ENCODE measurements at regions not wholly inside any gene's neighbourhood (a gene's known extent, or its start where the extent isn't known, plus 50 kb on each side); places are given as distances from the start of the nearest gene placed in this dataset.
"Not testable (repeated sequence)": the region's sequence is repeated elsewhere in the genome, so short reads cannot be mapped to it uniquely, and the experiment has no call there.

DNA sequence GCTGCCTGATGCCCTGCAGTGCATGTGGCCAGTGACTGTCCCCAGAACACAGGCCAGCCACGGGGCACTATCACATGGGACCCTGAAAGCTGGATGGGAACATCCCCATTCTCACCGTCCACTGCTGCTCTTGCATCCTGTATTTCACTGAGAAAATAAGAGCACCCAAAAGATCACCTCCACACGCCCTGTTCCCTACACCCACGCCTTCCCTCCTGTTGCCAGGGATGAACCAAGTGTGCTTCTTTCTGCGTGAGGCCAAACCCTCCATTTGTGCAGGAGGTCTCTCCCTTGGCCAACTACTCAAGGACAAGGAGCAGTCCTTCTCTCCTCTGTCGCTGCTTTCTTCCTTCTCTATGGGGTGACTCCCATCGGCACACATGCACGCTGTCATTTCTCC lies 118.3 kb downstream of the LRRC37A3 start:
- CTCF ChIA-PET; POLR2A ChIA-PET; DNase-seq (ENCODE audit: extremely low spot score): not testable (repeated sequence)

DNA sequence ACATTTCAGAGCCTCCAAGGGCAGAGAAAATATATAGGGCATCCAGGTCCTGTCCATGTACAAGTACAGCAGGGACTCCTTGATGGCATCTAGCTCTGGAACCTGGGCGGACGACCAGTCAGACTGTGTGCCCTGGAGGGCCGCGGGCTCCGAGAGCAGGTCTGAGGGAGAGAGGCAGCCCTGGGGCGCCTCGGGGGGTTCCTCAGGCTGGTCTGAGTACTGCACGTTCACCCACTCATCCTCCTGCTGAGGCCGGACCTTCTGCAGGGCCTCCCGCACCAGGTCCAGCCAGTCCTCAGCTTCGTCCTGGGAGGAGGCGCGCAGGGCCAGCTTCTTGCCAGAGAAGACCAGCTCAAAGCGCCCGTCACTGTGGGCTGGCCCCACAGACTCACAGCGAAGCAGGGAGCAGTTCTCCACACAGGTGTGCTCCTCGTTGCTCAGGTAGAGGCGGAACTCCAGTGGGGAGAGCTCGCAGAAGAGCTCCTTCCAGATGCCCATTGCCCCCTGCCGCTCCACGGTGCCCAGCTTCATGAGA lies 118.8 kb downstream of the LRRC37A3 start:
- DNase-seq (ENCODE audit: extremely low spot score); CTCF ChIA-PET; POLR2A ChIA-PET: not testable (repeated sequence)

DNA sequence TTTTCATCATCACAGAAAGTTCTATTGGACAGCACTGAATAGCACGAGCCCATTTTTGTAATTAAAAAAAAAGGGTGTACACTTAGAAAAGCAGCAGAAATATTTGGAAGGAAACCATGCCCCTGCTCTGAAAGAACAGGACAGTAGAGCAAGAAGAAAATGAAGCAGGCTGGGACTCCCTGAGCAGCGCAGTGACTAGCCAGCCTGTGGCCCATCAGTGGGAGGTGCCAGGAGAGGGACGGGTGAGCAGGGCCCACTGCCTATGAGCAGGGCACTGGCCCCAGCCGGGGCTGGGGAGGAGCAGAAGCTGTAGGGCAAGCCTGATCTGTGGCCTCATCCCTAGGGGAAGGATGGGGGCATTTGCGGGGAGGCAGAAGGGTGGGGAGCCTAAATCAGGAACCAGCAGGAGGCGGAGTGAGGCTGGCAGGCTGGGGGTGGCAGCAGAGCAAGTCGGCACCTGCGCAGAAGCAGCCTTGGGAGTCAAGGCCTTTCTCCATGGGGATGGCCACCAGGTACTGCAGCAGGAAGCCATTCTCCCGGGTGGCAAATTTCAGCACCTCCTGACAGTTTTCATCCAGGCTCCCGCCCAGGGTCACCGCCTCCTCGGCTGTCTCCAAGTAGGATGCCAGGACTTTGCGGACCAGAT lies 119.6 kb downstream of the LRRC37A3 start:
- DNase-seq (ENCODE audit: extremely low spot score); POLR2A ChIA-PET; CTCF ChIA-PET: not testable (repeated sequence)

DNA sequence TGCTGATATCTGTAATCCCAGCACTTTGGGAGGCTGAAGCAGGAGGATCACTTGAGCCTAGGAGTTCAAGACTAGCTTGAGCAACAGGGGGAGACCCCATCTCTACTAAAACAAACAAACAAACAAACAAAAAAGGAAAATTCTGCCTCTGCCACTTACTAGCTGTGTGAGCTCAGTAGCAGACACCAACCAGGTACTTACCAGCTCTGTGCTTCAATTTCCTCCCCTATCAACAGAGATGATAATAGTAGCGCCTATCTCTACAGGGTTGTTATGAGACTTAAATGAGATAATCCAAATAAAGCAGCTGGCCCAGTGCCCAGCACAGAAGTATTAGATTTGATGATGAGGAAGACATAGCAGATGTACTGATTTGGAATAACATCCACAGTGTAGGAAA lies 120.3 kb downstream of the LRRC37A3 start:
- DNase-seq (ENCODE audit: extremely low spot score); POLR2A ChIA-PET; CTCF ChIA-PET: not testable (repeated sequence)

DNA sequence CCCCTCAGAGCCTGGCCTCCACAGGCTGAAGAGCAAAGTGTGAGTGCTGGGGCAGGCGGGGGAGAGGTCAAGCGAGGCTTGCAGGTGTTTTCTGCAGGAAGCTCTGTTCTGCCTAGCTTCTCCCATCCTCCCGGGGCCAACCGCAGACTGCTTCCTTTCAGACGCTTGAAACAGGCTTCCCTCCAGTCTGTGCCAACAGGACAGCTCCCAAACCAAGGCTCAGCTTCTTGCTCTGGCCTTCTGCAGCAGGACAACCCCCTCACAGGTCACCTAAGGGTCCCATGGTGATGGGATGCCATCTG lies 120.8 kb downstream of the LRRC37A3 start:
- not testable (repeated sequence) for DNase-seq (ENCODE audit: extremely low spot score)

DNA sequence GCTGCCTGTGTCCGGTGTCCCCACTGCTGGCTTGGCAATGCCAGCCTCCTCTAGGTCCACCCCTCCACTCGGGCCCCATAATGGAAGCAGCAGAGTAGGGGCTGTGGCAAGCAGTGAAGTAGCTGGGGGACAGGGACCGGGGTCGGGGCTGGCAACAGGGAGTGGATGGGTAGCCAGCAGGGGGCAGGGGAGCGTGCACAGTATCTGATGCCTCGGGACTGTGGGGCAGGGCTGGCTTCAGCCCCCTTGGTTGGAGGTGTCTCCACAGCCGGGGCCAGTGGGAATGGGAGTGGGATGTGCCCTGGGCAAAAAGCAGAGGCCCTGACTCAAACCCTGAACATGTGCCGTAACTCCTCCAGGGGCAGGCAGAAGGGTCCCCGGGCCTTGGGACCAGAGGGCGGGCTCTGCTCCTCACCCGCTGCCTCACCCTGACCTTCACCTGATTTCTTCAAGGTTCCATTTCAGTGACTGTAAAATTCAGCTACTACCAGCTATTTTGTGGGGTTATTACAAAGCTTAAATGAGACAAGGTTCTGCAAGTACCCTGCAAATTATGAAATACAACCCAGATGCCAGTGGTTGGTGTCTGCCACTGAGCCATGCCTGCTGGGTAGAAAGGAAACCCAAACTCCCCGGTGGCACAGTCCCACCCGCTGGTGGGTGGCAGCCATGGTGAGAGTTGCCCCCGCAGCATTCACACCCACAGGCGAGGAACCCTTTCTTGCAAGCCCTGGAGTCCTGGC lies 121.4 kb downstream of the LRRC37A3 start:
- CTCF ChIA-PET; POLR2A ChIA-PET; DNase-seq (ENCODE audit: extremely low spot score): not testable (repeated sequence)

More for the DNA sequence above, 120.8 kb downstream of the LRRC37A3 start:
- POLR2A ChIA-PET, CTCF ChIA-PET: not testable (repeated sequence)

DNA sequence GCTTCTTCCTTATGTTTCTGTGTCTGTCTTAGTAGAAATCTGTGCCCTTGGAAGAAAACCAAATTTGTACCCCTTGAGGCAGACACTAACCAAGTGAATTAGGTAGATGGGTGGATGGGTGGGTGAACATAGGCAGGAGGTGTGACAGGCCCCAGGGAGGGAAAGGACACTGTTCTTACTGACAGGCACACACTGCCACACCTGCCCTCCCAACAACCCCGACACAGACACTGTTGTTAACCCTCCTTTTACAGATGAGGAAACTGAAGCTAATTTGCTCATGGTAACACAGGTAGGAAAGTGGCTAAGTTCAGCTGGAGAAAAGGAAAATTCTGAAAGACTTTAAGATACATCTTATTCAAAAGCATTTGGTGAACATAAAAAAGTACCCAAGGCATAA lies 123.9 kb downstream of the LRRC37A3 start:
- DNase-seq (ENCODE audit: extremely low spot score); POLR2A ChIA-PET; CTCF ChIA-PET: not testable (repeated sequence)

DNA sequence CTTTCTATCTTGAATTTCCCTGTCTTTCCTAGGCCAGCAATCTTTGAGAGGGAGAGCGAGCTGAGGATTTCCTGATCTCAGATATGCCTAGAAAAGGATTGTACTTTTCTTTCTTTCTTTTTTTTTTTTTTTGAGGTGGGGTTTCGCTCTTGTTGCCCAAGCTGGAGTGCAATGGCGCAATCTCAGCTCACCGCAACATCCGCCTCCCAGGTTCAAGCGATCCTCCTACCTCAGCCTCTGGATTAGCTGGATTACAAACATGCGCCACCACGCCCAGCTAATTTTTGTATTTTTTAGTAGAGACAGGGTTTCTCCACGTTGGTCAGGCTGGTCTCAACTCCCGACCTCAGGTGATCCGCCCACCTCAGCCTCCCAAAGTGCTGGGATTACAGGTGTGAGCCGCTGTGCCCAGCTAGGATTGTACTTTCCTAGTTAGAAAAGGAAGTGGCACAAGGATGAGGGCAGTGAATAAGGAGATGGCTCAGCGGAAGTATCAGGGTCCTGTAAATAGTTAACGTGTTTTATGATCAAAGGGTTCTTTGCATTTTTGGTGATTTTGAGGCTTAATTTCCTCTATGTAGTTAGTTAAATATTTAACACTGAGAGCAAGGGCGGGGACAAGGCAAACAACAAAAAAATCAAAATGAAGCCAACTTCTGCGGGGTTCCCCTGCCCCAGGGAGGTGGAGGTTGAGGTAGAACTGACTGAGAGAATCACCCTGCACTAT lies 124.6 kb downstream of the LRRC37A3 start:
- CTCF ChIA-PET; DNase-seq (ENCODE audit: extremely low spot score): not testable (repeated sequence)

DNA sequence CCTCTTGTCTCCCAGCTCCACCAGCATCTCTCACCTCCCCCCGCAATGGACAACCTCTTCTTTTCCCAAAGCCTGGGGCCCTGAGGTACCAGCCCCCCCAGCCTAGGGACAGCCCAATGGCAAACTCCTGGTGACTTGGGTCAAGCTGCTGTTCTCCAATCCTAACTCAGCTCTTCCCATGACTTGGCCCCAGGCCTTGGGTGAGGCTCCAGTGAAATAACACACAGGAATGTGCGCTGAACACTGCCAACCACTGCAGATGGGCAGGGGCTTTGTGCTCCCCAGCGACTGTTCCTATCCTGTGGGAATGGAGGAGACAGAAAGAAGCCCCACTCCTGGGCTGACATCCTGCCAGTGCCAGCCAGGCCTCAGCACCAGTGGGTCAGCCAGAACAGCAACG lies 125.2 kb downstream of the LRRC37A3 start:
- POLR2A ChIA-PET; DNase-seq (ENCODE audit: extremely low spot score); CTCF ChIA-PET: not testable (repeated sequence)

More for the DNA sequence above, 124.6 kb downstream of the LRRC37A3 start:
- POLR2A ChIA-PET, result not testable (repeated sequence)

DNA sequence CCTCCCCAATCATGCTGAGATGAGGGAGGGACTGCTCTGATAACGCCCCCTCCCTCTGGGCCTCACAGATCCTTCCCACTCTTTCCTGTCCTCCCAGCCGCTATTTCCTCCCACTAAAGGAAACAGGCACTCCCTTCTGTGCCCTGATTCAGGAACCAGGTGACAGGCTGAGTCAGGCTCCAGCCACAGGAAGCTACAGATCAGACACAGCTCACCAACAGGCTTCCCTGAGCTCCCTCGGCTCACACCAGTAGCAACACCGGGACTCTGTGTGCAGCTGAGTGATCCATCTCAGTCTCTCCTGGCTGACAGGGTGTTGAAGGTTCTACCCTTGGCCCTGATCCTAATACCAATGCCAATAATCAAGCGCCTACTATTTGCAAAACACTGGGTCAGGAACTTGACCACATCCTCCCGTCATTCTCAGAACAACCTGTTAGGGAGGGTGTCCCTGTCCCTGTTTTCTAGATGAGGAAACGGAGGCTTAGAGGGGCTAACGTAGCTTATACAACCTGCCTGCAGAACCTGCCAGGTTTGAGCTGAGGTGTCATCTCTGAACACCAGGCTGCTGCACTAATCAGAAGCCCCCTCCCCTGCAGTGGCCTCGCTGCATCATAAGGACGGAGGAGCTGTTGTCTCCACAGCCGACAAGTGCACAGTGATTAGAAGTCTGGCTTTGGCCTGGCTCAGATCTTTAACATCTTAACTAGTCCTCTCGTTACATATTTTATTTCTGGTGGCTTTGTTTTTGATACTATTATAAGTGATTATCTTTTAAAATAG lies 126.3 kb downstream of the LRRC37A3 start:
- POLR2A ChIA-PET; CTCF ChIA-PET; DNase-seq (ENCODE audit: extremely low spot score): not testable (repeated sequence)

DNA sequence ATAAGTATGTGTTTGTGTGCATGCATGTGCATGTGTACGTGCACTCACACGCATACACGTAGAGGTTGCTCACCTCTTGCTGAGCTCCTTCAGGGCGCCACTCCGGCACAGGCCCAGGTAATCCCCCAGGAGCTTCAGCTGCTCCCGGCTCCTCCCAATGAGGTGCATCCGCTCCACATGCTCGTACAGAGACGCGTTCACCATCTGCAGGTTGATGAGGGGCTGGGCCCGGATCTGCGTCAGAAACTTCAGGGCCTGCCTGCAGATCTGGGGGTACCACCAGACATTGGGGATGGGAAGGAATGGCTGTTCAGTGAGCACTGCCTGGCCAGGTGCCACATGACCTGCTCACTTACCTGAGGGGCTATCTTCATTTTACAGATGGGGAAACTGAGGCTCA lies 127.0 kb downstream of the LRRC37A3 start:
- CTCF ChIA-PET; DNase-seq (ENCODE audit: extremely low spot score); POLR2A ChIA-PET: not testable (repeated sequence)

DNA sequence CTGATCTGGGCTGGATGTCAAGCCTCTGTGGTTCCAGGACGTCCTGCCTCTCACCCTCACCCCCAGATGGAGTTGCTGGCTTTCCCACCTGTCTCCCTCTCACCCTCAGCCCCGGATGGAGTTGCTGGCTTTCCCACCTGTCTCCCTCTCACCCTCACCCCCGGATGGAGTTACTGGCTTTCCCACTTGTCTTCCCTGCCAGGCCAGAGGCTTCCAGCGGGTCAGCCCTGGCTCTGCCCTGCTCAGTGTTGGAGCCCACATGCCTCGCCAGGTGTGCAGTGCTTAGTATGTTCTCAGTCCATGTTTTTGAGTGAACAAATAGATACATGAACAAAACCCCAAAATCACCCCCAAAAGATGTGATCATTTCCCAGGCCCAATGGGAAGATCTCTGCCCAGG lies 127.6 kb downstream of the LRRC37A3 start:
- CTCF ChIA-PET; DNase-seq (ENCODE audit: extremely low spot score): not testable (repeated sequence)

DNA sequence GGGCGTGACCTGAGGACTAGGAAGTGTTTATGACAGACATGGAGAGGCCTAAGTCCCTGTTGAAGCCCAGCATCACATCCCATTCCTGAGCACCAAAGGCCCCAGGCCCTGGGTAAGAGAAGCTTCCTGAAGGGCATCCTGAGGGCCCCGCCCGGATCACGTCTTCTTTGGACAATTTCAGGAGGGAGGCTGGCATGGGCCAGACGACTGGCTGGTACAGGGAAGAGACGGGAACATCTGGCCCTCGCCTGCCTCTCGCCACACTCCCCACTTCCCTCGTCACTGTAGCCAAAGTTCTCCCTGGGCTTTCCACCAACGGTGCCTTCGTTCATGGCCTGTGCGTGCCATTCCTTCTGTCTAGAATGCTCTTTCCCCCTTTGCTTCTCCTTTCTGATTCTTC lies 128.1 kb downstream of the LRRC37A3 start:
- CTCF ChIA-PET; DNase-seq (ENCODE audit: extremely low spot score); POLR2A ChIA-PET: not testable (repeated sequence)

More for the DNA sequence above, 127.6 kb downstream of the LRRC37A3 start:
- POLR2A ChIA-PET, result not testable (repeated sequence)

DNA sequence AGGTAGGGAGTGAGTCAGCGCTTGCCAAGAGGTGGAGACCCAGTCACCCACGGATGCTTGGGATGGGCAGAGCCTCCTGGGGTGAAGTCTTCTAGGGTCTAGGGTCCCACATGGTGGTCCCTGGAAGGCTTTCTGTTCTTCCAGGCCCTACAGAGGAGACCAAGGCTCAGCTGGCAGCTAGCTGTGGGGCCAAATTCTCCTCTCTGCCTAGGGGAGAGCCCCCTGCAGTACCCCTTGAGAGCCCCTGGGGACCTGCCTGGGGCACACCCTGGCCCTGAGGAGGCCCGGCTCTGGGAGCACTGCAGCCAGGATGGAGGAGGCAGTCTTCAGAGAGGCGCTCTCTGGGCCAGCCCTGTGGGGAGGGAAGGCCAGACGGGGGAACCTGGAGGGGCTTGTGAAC lies 128.6 kb upstream of the SMURF2 start:
- CTCF ChIA-PET; POLR2A ChIA-PET; DNase-seq (ENCODE audit: extremely low spot score): not testable (repeated sequence)

DNA sequence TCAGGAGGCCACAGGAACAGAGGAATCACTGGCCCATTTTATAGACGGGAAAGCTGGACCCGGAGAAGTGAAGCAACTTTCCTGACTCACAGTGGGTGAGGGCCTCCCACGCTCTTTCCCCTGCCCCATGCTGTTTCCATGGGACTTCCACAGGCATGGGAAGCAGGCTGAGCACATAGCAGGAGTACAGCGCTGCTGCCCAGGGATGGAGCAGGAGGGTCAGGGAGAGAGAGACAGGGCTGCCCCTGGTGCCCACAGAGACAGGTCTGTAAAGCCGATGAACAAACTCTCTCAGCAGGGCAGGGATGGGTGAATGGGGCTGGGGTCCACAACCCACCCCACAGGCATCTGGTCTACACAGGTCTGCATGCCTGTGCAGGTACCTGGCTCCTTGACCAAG lies 128.1 kb upstream of the SMURF2 start:
- DNase-seq (ENCODE audit: extremely low spot score); CTCF ChIA-PET; POLR2A ChIA-PET: not testable (repeated sequence)

DNA sequence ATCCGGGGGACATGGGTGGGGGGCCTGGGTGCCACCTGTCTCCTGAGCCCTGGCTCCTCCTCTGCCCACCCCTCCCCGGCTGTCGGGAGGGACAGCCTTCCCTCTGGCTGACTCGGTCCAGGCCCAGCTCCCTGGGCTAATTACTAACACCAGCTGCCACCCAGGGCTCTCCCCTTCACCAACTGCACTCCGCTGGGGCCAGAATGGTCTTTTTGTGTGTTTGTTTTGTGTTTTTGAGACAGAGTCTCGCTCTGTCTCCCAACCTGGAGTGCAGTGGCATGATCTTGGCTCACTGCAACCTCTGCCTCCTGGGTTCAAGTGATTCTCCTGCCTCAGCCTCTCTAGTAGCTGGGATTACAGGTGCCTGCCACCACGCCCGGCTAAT lies 126.9 kb upstream of the SMURF2 start:
- DNase-seq (ENCODE audit: extremely low spot score); POLR2A ChIA-PET: not testable (repeated sequence)
- CTCF ChIA-PET, result interaction anchor here (0.6 kb wide), 1 partner anchor 404 kb away, joined by 6 read pairs; no protein-coding TSS in a partner anchor
